ENCODE measurements at regions not wholly inside any gene's neighbourhood (a gene's known extent, or its start where the extent isn't known, plus 50 kb on each side); places are given as distances from the start of the nearest gene placed in this dataset.

DNA sequence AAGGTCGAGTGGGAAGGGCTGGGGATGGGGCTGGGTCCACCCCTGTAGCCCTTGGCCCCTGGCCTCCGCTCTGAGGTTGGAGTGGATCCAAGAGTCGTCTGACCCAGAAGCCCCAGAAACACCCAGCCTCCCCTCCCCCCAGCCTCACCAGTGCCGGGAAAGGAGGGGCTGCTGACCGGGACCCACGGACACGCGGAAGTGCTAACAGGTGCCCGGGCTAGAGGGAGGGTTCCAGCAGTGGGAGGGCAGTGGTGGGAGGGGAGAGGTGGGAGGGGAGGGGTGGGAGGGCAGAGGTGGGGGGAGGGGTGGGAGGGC lies 131.8 kb upstream of the NKX1-1 start:
- Histone ChIP-seq H3K4me3 (replicated peaks; ENCODE audit: low read depth, low read length) (no peak overlapping the region), H3K36me3 (ENCODE audit: control insufficient read depth, insufficient read depth, low read length) (no peaks in the 10 kb centered on the region), H3K27me3 (replicated peaks; ENCODE audit: control insufficient read depth, insufficient read depth, low read length) (no peaks in the 10 kb centered on the region)
- TF ChIP-seq, protein P1, sequence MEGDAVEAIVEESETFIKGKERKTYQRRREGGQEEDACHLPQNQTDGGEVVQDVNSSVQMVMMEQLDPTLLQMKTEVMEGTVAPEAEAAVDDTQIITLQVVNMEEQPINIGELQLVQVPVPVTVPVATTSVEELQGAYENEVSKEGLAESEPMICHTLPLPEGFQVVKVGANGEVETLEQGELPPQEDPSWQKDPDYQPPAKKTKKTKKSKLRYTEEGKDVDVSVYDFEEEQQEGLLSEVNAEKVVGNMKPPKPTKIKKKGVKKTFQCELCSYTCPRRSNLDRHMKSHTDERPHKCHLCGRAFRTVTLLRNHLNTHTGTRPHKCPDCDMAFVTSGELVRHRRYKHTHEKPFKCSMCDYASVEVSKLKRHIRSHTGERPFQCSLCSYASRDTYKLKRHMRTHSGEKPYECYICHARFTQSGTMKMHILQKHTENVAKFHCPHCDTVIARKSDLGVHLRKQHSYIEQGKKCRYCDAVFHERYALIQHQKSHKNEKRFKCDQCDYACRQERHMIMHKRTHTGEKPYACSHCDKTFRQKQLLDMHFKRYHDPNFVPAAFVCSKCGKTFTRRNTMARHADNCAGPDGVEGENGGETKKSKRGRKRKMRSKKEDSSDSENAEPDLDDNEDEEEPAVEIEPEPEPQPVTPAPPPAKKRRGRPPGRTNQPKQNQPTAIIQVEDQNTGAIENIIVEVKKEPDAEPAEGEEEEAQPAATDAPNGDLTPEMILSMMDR (IDR thresholded peaks at IDR 0.05; ENCODE audit: insufficient read depth, low read length, poor library complexity, severe bottlenecking): no peak
- DNase-seq (ENCODE audit: extremely low read depth, insufficient read length): no peak

DNA sequence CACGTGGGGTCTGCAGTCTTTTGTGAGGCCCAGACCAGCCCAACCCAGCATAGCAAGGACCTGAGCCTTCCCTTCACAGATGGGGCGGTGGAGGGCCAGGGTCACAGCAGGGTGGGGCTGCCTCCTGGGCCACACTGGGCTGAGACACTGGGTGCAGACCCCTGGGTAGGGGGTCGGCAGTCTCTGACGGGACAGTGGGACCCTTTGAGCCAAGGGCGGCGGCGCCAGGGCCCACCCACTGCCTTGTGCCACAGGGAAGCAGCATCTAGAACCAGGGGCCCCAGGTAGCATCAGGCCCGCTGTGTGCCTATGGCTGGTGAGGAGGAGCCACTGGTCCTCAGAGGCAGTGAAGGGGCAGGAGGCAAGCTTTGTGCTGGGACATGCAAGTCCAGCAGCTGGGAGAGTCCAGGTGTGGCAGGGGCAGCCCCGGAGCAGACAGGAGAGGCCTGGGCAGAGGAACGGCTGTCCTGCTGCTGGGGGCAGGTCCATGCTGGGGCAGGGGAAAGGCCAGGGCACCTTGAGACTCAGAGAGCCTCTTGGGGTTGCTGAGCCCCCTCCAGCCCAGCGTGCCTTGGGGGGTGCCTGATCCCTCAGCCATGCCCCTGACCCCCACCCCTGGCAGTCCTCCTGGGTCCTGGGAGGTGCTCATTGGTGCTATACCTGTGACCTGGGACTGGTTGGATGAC lies 131.3 kb upstream of the NKX1-1 start:
- Histone ChIP-seq H3K36me3 (ENCODE audit: control insufficient read depth, insufficient read depth, low read length) (no peaks in the 10 kb centered on the region), H3K27me3 (replicated peaks; ENCODE audit: control insufficient read depth, insufficient read depth, low read length) (no peaks in the 10 kb centered on the region), H3K4me3 (replicated peaks; ENCODE audit: low read depth, low read length) (no peak overlapping the region)
- no peak for DNase-seq (ENCODE audit: extremely low read depth, insufficient read length)
- TF ChIP-seq, protein P1 (IDR thresholded peaks at IDR 0.05; ENCODE audit: insufficient read depth, low read length, poor library complexity, severe bottlenecking): no peak

DNA sequence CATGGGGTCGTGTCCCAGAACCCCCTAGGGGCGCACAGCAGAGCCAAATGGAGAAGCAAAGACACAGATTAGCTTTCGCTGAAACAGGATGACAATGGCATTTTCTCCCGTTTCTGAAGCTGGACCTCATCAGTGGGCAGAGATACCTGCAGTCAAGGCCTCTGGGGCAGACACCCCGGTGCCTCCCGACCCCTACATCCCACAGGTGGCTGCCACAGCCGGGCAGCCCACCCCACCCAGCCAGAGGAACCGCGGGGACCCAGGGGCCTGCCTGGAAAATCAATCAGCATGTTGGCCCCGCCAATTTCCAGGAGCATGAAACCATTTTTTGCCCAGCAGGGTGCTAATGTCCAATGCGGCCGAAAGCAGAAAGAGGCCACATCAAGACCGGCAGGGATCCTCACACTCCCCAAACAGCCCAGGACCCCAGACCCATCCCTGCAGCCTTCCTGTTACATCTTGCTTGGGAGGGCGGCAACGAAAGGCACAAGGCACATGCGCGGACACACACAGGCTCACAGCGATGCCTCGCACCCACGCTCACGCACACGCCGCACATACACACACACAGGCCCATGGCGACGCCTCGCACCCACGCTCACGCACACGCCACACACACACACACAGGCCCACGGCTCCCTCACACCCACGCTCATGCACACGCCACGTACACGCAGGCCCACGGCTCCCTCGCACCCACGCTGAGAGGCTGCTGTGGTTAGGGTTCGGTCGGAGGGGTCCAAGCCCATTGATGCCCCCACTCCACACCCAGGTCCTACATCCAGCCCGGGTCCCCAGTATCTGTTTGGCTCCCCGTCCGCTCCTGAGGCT lies 130.6 kb upstream of the NKX1-1 start:
- H3K36me3 ChIP-seq (ENCODE audit: control insufficient read depth, insufficient read depth, low read length): no peaks in the 10 kb centered on the region
- TF ChIP-seq, protein P1 (IDR thresholded peaks at IDR 0.05; ENCODE audit: insufficient read depth, low read length, poor library complexity, severe bottlenecking): no peak
- no peak overlapping the region for H3K4me3 ChIP-seq (replicated peaks; ENCODE audit: low read depth, low read length)
- H3K27me3 ChIP-seq (replicated peaks; ENCODE audit: control insufficient read depth, insufficient read depth, low read length): no peaks in the 10 kb centered on the region
- DNase-seq (ENCODE audit: extremely low read depth, insufficient read length): no peak

GRCh38 chr4:1535926-1536578 lies 129.8 kb upstream of the NKX1-1 start:
- no peak for DNase-seq (ENCODE audit: extremely low read depth, insufficient read length)
- H3K4me3 ChIP-seq (replicated peaks; ENCODE audit: low read depth, low read length): no peak overlapping the region
- TF ChIP-seq, protein P1 (IDR thresholded peaks at IDR 0.05; ENCODE audit: insufficient read depth, low read length, poor library complexity, severe bottlenecking): no peak
- H3K27me3 ChIP-seq (replicated peaks; ENCODE audit: control insufficient read depth, insufficient read depth, low read length): no peaks in the 10 kb centered on the region
- H3K36me3 ChIP-seq (ENCODE audit: control insufficient read depth, insufficient read depth, low read length): no peaks in the 10 kb centered on the region

DNA sequence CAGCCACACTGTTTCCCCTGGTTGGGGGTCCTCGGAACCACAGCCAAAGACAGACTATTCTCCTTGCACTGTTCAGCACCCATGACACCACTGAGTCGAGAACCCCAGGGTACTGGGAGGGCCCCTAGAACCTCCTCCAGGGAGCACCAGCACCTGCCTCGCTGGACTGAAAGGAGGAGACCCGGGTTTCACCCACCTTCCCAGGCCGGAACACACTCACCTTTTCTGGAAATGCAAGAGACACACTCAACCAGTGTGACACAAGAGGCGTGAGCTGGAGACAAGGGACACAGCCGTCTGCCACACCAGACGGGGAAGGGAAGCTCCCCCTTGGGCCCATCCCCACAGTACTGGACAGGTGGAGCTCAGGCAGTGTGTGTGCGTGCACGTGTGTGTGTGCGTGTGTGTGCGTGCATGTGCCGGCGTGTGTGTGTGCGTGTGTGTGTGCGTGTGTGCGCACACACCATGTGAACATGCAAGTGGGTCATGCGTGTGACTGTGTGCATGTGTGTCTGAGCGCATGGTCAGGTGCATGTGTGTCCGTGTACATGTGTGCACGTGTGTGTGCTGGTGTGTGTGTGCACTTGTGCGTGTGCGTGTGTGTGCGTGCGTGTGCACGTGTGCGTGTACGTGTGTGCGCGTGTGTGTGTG lies 128.8 kb upstream of the NKX1-1 start:
- DNase-seq (ENCODE audit: extremely low read depth, insufficient read length): no peak
- no peaks in the 10 kb centered on the region for H3K27me3 ChIP-seq (replicated peaks; ENCODE audit: control insufficient read depth, insufficient read depth, low read length)
- no peaks in the 10 kb centered on the region for H3K36me3 ChIP-seq (ENCODE audit: control insufficient read depth, insufficient read depth, low read length)
- TF ChIP-seq, protein P1 (IDR thresholded peaks at IDR 0.05; ENCODE audit: insufficient read depth, low read length, poor library complexity, severe bottlenecking): no peak
- no peak overlapping the region for H3K4me3 ChIP-seq (replicated peaks; ENCODE audit: low read depth, low read length)
